Right lobe of liver (tissue), 4 donors: ENCODE measurements at regions not wholly inside any gene's neighbourhood (a gene's known extent, or its start where the extent isn't known, plus 50 kb on each side); places are given as distances from the start of the nearest gene placed in this dataset.

Experiments used
- POLR2A ChIP-seq: fragments of 450-650 bp; IDR thresholded peaks from one replicate; pipeline ENCODE4 v1.6.1; 2017; ENCODE audit warnings: antibody characterized with exemption, mild to moderate bottlenecking
- TF ChIP-seq, protein P1 (sequence below), 4 donors: fragments of 200-600 bp in 3 of 4; fragments of 450-650 bp in 1 of 4; IDR thresholded peaks; one replicate each; pipeline versions ENCODE4 v1.5.1 to v1.8.0; 2016 to 2022; ENCODE audit warnings: antibody characterized with exemption in 4 of 4, mild to moderate bottlenecking in 2 of 4
- donor health status: DM: no; HTN: no; CAD: no.
- donor health status: DM: no; HTN: no; CAD: no.
- donor health status: DM: no; HTN: yes; CAD: no.

DNA sequence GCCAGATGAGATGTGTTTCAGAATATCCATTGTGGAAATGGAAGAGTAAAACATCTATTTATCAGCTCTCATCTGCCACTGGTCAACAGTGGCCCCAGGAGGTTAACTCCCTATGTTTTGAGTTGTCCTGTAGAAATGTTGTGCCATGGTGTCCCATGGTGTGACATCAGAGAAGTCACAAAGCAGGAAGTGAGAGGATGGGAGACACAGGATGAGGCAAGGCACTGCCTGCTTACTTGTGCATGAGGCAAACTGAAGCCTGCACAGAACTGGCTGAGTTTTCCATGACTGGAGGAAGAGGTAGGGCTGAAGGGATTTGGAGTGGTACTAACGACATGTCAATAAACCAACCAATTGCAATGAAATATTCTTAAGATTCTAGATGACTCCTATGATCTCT is 131.5 kb upstream of the ZNF644 start:
- TF ChIP-seq, protein P1, sequence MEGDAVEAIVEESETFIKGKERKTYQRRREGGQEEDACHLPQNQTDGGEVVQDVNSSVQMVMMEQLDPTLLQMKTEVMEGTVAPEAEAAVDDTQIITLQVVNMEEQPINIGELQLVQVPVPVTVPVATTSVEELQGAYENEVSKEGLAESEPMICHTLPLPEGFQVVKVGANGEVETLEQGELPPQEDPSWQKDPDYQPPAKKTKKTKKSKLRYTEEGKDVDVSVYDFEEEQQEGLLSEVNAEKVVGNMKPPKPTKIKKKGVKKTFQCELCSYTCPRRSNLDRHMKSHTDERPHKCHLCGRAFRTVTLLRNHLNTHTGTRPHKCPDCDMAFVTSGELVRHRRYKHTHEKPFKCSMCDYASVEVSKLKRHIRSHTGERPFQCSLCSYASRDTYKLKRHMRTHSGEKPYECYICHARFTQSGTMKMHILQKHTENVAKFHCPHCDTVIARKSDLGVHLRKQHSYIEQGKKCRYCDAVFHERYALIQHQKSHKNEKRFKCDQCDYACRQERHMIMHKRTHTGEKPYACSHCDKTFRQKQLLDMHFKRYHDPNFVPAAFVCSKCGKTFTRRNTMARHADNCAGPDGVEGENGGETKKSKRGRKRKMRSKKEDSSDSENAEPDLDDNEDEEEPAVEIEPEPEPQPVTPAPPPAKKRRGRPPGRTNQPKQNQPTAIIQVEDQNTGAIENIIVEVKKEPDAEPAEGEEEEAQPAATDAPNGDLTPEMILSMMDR (IDR thresholded peaks at IDR 0.05), result no peak
- TF ChIP-seq POLR2A, result no peak
